IMR-90 (cell line): ENCODE measurements at regions not wholly inside any gene's neighbourhood (a gene's known extent, or its start where the extent isn't known, plus 50 kb on each side); places are given as distances from the start of the nearest gene placed in this dataset.

Experiments
- ATAC-seq: fragments of 200-7000 bp; cut with Tn5 transposase; 2 replicates; pipeline ENCODE4 v1.9.1; 2020; ENCODE audit warnings: low read depth, mild to moderate bottlenecking, moderate library complexity
- BruUV-seq: library from RNA; stranded (reverse); fragments of 400-500 nt; replicated peaks from 2 replicates; lab custom pipeline; 2021; lab: Mats Ljungman, UMichigan
- CTCF ChIA-PET: fragments of 300-600 bp; formaldehyde crosslinking; extraction: SDS; loops from one replicate; lab custom pipeline; 2021; ENCODE audit warnings: antibody characterized with exemption; lab: Yijun Ruan, JAX
- POLR2A ChIA-PET: fragments of 300-600 bp; sonication (Branson Sonifier 250); formaldehyde crosslinking; loops from one replicate; lab custom pipeline; 2022; ENCODE audit warnings: antibody characterized with exemption; ENCODE audit not compliant: unreplicated experiment; lab: Charles Lee
- DNase-seq: peaks from one replicate; pipeline ENCODE4 v3.0.0; 2013
- H2AFZ ChIP-seq: replicated peaks from 2 replicates; pipeline ENCODE3; 2013; ENCODE audit warnings: low read length, mild to moderate bottlenecking; ENCODE audit not compliant: poor library complexity
- H2AK5ac ChIP-seq: 2 replicates; pipeline ENCODE4 v1.6.1; 2013; ENCODE audit warnings: low read depth, low read length, inconsistent platforms
- H2AK9ac ChIP-seq: replicated peaks from 2 replicates; pipeline ENCODE3; 2013; ENCODE audit warnings: mild to moderate bottlenecking, low read depth, low read length, moderate library complexity; ENCODE audit not compliant: poor library complexity
- H2BK120ac ChIP-seq: 2 replicates; pipeline ENCODE4 v1.6.1; 2013; ENCODE audit warnings: low read depth, low read length, inconsistent platforms
- H2BK15ac ChIP-seq: 3 replicates; pipeline ENCODE4 v1.6.1; 2013; ENCODE audit warnings: low read depth, low read length, inconsistent platforms
- H2BK20ac ChIP-seq: 2 replicates; pipeline ENCODE4 v1.6.1; 2013; ENCODE audit warnings: low read depth, mild to moderate bottlenecking, inconsistent platforms, low read length, moderate library complexity
- H2BK5ac ChIP-seq: 2 replicates; pipeline ENCODE4 v1.6.1; 2013; ENCODE audit warnings: mild to moderate bottlenecking, low read depth, low read length, inconsistent platforms; ENCODE audit not compliant: poor library complexity, severe bottlenecking
- H3K14ac ChIP-seq: replicated peaks from 2 replicates; pipeline ENCODE4 v1.6.1; 2013; ENCODE audit warnings: low read depth, low read length, inconsistent platforms
- H3K18ac ChIP-seq: 2 replicates; pipeline ENCODE4 v1.6.1; 2013; ENCODE audit warnings: low read depth, low read length, control low read depth
- H3K23ac ChIP-seq: 2 replicates; pipeline ENCODE4 v1.6.1; 2013; ENCODE audit warnings: low read depth, low read length, inconsistent platforms
- H3K27ac ChIP-seq: 2 replicates; pipeline ENCODE4 v1.5.1; 2013; ENCODE audit warnings: mild to moderate bottlenecking, control low read depth, low read length; ENCODE audit not compliant: insufficient read depth
- H3K27me3 ChIP-seq: 2 replicates; pipeline ENCODE4 v1.6.1; 2013; ENCODE audit warnings: low read length; ENCODE audit not compliant: control insufficient read depth, insufficient read depth
- H3K36me3 ChIP-seq: 2 replicates; pipeline ENCODE4 v1.6.1; 2013; ENCODE audit warnings: low read length, mixed read lengths; ENCODE audit not compliant: control insufficient read depth, insufficient read depth
- H3K4ac ChIP-seq: 2 replicates; pipeline ENCODE4 v1.6.1; 2013; ENCODE audit warnings: low read depth, low read length, inconsistent platforms
- H3K4me1 ChIP-seq: 2 replicates; pipeline ENCODE4 v1.6.1; 2013; ENCODE audit warnings: low read length, mixed read lengths; ENCODE audit not compliant: control insufficient read depth, insufficient read depth
- H3K4me2 ChIP-seq: 2 replicates; pipeline ENCODE4 v1.6.1; 2013; ENCODE audit warnings: low read depth, mild to moderate bottlenecking, control low read depth, low read length, moderate library complexity
- H3K4me3 ChIP-seq: 2 replicates; pipeline ENCODE4 v1.5.1; 2013; ENCODE audit warnings: low read depth, mild to moderate bottlenecking, control low read depth, low read length, moderate library complexity; ENCODE audit not compliant: insufficient read depth
- H3K56ac ChIP-seq: 2 replicates; pipeline ENCODE4 v1.6.1; 2013; ENCODE audit warnings: low read length, inconsistent platforms; ENCODE audit not compliant: insufficient read depth; ENCODE audit errors: extremely low read depth
- H3K79me1 ChIP-seq, 2 experiments: 2 replicates each; pipeline ENCODE4 v1.6.1; 2013; ENCODE audit warnings: low read length in 2 of 2, inconsistent platforms in 1 of 2, low read depth in 1 of 2
- H3K9ac ChIP-seq: 2 replicates; pipeline ENCODE4 v1.6.1; 2013; ENCODE audit warnings: low read depth, low read length, control low read depth
- H3K9me1 ChIP-seq: 2 replicates; pipeline ENCODE4 v1.6.1; 2013; ENCODE audit warnings: low read length, inconsistent platforms; ENCODE audit not compliant: insufficient read depth
- H3K9me3 ChIP-seq: 2 replicates; pipeline ENCODE4 v1.6.1; 2013; ENCODE audit warnings: low read length; ENCODE audit not compliant: control insufficient read depth, insufficient read depth
- H4K20me1 ChIP-seq: 2 replicates; pipeline ENCODE4 v1.6.1; 2013; ENCODE audit warnings: low read length, inconsistent platforms; ENCODE audit not compliant: insufficient read depth
- H4K5ac ChIP-seq: 2 replicates; pipeline ENCODE4 v1.6.1; 2013; ENCODE audit warnings: mild to moderate bottlenecking, low read depth, low read length, control low read depth
- H4K8ac ChIP-seq, 2 experiments: 2 replicates each; pipeline ENCODE4 v1.6.1; 2013; ENCODE audit warnings: low read depth in 2 of 2, low read length in 2 of 2, control low read depth in 1 of 2, inconsistent platforms in 1 of 2
- H4K91ac ChIP-seq: 2 replicates; pipeline ENCODE4 v1.6.1; 2013; ENCODE audit warnings: low read depth, low read length, inconsistent platforms; ENCODE audit not compliant: insufficient read depth
- BHLHE40 ChIP-seq: fragments of 150-350 bp; IDR thresholded peaks from 2 replicates; pipeline ENCODE4 v1.6.1; 2016; ENCODE audit warnings: mild to moderate bottlenecking, low read depth, low read length
- CEBPB ChIP-seq: IDR thresholded peaks from 2 replicates; pipeline ENCODE4 v1.6.1; 2012; ENCODE audit warnings: low read depth, low read length, improper control_type of control experiment
- POLR2A ChIP-seq: IDR thresholded peaks from 2 replicates; pipeline ENCODE4 v1.6.1; 2012; ENCODE audit warnings: mild to moderate bottlenecking, low read depth, low read length
- WGBS, 2 experiments: methylation state at CpG; one replicate each; pipeline versions ENCODE4 v1.1.5 to v1.1.7; 2013; ENCODE audit warnings: missing lambda C conversion rate in 2 of 2; ENCODE audit not compliant: insufficient read length in 1 of 2; ENCODE audit errors: extremely low coverage in 2 of 2; 5-methylcytosine and 5-hydroxymethylcytosine counted together
- dilution Hi-C: fragments of 300-500 bp; cut with HindIII; formaldehyde crosslinking; loops from one replicate; pipeline ENCODE4 v1.14.3; 2018; ENCODE audit warnings: low sequenced_read_pairs; ENCODE audit not compliant: unreplicated experiment
- in situ Hi-C: fragments of 300-500 bp; cut with MboI; formaldehyde crosslinking; loops from 3 replicates; pipeline ENCODE4 v1.14.3; 2019; ENCODE audit warnings: low sequenced_read_pairs, inconsistent platforms, mixed read lengths
- intact Hi-C: fragments of 100-400 bp; cut with micrococcal nuclease; formaldehyde crosslinking; loops from 2 replicates; pipeline ENCODE4 v1.10.0; 2022
- TF ChIP-seq, protein P1 (sequence below): fragments of 150-350 bp; IDR thresholded peaks from 2 replicates; pipeline ENCODE4 v1.6.1; 2017; ENCODE audit warnings: mild to moderate bottlenecking, antibody characterized with exemption, low read length, low read depth

DNA sequence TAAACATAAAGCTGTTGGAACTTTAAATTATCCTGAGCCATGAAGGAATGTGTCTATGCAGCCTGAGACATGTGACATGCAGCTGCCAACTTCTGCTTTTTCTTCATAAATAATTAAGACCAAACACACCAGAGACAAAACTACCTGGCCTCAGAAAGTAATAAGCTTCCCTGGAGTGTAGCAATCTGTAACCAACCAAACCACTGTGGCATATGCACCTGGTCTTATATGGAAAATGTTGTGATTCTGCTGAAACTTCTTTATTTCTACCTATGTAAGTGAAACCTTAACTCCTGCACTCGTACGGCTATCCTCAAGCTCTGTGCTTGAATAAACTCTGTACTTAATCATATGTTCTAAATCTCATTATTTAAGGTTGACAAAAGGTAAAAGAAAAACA is 515.0 kb downstream of the TMEM182 start:
- Histone ChIP-seq H3K23ac (no peak overlapping the region), H3K4ac (no peak overlapping the region), H2AFZ (no peak overlapping the region), H3K56ac (no peak overlapping the region), H3K4me3 (no peak overlapping the region), H3K79me1 (no peaks in the 10 kb centered on the region), H3K4me1 (no peaks in the 10 kb centered on the region), H3K9me3 (no peaks in the 10 kb centered on the region), H2AK5ac (no peak overlapping the region), H2BK5ac (no peak overlapping the region), H3K4me2 (no peak overlapping the region), H3K9me1 (no peaks in the 10 kb centered on the region), H3K9ac (no peak overlapping the region), H2AK9ac (no peak overlapping the region), H4K8ac (no peak overlapping the region), H4K5ac (no peak overlapping the region), H2BK15ac (no peak overlapping the region), H4K20me1 (no peaks in the 10 kb centered on the region), H3K18ac (no peak overlapping the region), H3K27me3 (no peaks in the 10 kb centered on the region), H3K36me3 (no peaks in the 10 kb centered on the region), H3K14ac (no peak overlapping the region), H2BK20ac (no peak overlapping the region), H3K27ac (no peak overlapping the region), H2BK120ac (no peak overlapping the region), H4K91ac (no peak overlapping the region)
- dilution Hi-C loops, result no loop called here
- ATAC-seq (no peak), DNase-seq (no peak)
- ChIA-PET CTCF (no interaction called here), POLR2A (no interaction called here)
- no TSS peak for BruUV-seq
- no peak for TF ChIP-seq BHLHE40
- TF ChIP-seq CEBPB, result no peak
- TF ChIP-seq POLR2A, result no peak
- TF ChIP-seq, protein P1, sequence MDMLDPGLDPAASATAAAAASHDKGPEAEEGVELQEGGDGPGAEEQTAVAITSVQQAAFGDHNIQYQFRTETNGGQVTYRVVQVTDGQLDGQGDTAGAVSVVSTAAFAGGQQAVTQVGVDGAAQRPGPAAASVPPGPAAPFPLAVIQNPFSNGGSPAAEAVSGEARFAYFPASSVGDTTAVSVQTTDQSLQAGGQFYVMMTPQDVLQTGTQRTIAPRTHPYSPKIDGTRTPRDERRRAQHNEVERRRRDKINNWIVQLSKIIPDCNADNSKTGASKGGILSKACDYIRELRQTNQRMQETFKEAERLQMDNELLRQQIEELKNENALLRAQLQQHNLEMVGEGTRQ, result no peak
- in situ Hi-C loops, result no loop called here
- intact Hi-C loops, result no loop called here
- no CpG with 5 or more reads among the region's 2 CpGs for WGBS, 2 experiments
